ENCODE measurements at regions not wholly inside any gene's neighbourhood (a gene's known extent, or its start where the extent isn't known, plus 50 kb on each side); places are given as distances from the start of the nearest gene placed in this dataset.
"Not testable (repeated sequence)": the region's sequence is repeated elsewhere in the genome, so short reads cannot be mapped to it uniquely, and the experiment has no call there.

DNA sequence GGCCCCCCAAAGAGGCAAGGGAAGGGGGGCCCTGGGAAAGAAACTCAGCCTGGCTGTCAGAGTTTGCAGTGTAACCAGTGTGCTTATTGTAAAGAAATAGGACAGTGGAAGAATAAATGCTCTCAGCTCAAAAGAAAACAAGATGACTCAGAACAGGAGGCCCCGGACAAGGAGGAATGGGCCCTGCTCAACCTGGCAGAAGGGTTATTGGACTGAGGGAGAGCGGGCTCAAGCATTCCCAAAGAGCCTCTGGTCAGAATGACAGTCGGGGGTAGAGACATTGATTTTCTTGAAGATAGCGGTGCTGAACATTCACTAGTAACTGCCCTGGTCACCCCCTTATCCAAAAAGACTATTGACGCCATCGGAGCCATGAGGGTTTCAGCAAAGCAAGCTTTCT, 100.4 kb upstream of the OSBPL11 start:
- TF ChIP-seq POLR2A (IDR thresholded peaks at IDR 0.05) (no peak), CTCF (IDR thresholded peaks at IDR 0.05) (no peak)
- Histone ChIP-seq H3K9me3 (no peaks in the 10 kb centered on the region), H3K4me1 (peaks cover 0 to 6% of the 10 kb centered on the region in 2 donors), H3K27me3 (no peaks in the 10 kb centered on the region), H3K4me3 (replicated peaks in 1 of 3) (no peak overlapping the region), H3K36me3 (no peaks in the 10 kb centered on the region), H3K27ac (no peak overlapping the region)
- 94 to 95% methylated on average over 6 of the region's 6 CpGs for WGBS, 2 donors
- intact Hi-C loops (cut with DNase I), result no loop called here
- no peak for DNase-seq

DNA sequence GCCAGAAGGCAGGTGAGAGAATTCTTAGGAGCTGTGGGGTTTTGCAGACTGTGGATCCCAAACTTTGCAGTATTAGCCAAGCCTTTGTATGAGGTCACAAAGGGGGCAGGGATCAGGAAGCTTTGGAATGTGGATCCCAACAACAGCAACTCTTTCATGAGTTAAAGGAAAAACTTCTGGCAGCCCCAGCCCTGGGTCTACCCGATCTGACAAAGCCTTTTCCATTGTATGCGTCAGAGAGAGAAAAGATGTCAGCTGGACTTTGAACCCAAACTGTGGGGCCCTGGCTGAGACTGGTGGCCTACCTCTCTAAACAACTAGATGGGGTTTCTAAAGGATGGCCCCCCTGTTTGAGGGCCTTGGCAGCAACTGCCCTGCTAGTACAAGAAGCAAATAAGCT, 101.8 kb upstream of the OSBPL11 start:
- DNase-seq; H3K9me3 ChIP-seq; H3K27me3 ChIP-seq; H3K27ac ChIP-seq; H3K4me3 ChIP-seq (replicated peaks in 1 of 3); H3K36me3 ChIP-seq; intact Hi-C loops (cut with DNase I); H3K4me1 ChIP-seq: not testable (repeated sequence)
- WGBS, 2 donors, result 57 to 83% methylated on average over 2 of the region's 2 CpGs

- H3K27ac ChIP-seq, result peak overlapping the region in 1 of 3 donors; percentile 68
- H3K36me3 ChIP-seq; H3K9me3 ChIP-seq; intact Hi-C loops (cut with DNase I); H3K4me1 ChIP-seq; H3K4me3 ChIP-seq (replicated peaks in 1 of 3); H3K27me3 ChIP-seq: not testable (repeated sequence)
- TF ChIP-seq CTCF (IDR thresholded peaks at IDR 0.05), result peak in 3 of 6 experiments; percentile 28 to 36 (median 28)
- 58 to 72% methylated on average over 12 to 13 of the region's 13 CpGs for WGBS, 2 donors
- peak; percentile 72 to 74 for DNase-seq
Measured at GRCh38 chr3:125697979-125698640, 102.8 kb upstream of the OSBPL11 start.

- WGBS, 2 donors, result 95% methylated on average over 13 to 22 of the region's 24 CpGs
- Histone ChIP-seq H3K36me3 (no peaks in the 10 kb centered on the region), H3K4me1 (no peaks in the 10 kb centered on the region), H3K9me3 (no peaks in the 10 kb centered on the region), H3K27me3 (no peaks in the 10 kb centered on the region), H3K27ac (no peak overlapping the region), H3K4me3 (replicated peaks in 1 of 3) (no peak overlapping the region)
- TF ChIP-seq POLR2A (IDR thresholded peaks at IDR 0.05) (no peak), CTCF (IDR thresholded peaks at IDR 0.05) (no peak)
- DNase-seq, result no peak
- intact Hi-C loops (cut with DNase I), result no loop called here
Measured at GRCh38 chr3:125715651-125716050, 120.4 kb upstream of the OSBPL11 start.

DNA sequence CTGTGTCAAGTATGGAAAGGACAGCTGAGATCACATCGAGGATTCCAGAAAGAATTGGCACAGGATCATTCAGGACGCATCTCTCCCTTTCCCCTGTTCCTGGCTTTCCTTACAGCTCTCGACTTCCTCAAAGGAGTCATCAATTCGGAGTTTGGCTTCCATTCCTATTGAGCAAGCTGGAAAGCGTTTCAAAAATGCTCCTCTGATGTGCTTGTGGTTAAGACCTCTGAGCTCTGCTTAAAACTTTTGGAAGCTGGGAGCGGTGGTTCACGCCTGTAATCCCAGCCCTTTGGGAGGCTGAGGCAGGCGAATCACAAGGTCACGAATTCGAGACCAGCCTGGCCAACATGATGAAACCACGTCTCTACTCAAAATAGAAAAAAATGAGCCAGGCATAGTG, 136.9 kb upstream of the OSBPL11 start:
- intact Hi-C loops (cut with DNase I); H3K4me1 ChIP-seq; H3K4me3 ChIP-seq (replicated peaks in 1 of 3); DNase-seq; H3K27ac ChIP-seq; H3K9me3 ChIP-seq; H3K27me3 ChIP-seq; H3K36me3 ChIP-seq: not testable (repeated sequence)
- 69 to 70% methylated on average over 11 of the region's 11 CpGs for WGBS, 2 donors

- H3K27ac ChIP-seq; H3K4me1 ChIP-seq; intact Hi-C loops (cut with DNase I); H3K36me3 ChIP-seq; H3K4me3 ChIP-seq (replicated peaks in 1 of 3); DNase-seq; H3K9me3 ChIP-seq; H3K27me3 ChIP-seq: not testable (repeated sequence)
- WGBS, 2 donors, result 78 to 85% methylated on average over 5 to 11 of the region's 11 CpGs
Measured at GRCh38 chr3:125741991-125742718, 146.9 kb upstream of the OSBPL11 start.

GRCh38 chr3:125742845-125743244, 147.5 kb upstream of the OSBPL11 start:
- H3K9me3 ChIP-seq; H3K27me3 ChIP-seq; H3K36me3 ChIP-seq; H3K27ac ChIP-seq; H3K4me3 ChIP-seq (replicated peaks in 1 of 3); intact Hi-C loops (cut with DNase I); H3K4me1 ChIP-seq: not testable (repeated sequence)
- 59 to 86% methylated on average over 2 to 3 of the region's 3 CpGs for WGBS, 2 donors
- peak in 1 of 2 donors; percentile 45 for DNase-seq

- H3K27ac ChIP-seq; H3K4me1 ChIP-seq; H3K4me3 ChIP-seq (replicated peaks in 1 of 3); DNase-seq; intact Hi-C loops (cut with DNase I); H3K27me3 ChIP-seq; H3K36me3 ChIP-seq; H3K9me3 ChIP-seq: not testable (repeated sequence)
- 93 to 94% methylated on average over 1 of the region's 1 CpG for WGBS, 2 donors
Measured at GRCh38 chr3:125757050-125757449, 161.8 kb upstream of the OSBPL11 start.

- H3K4me3 ChIP-seq (replicated peaks in 1 of 3); H3K27ac ChIP-seq; H3K4me1 ChIP-seq; intact Hi-C loops (cut with DNase I); H3K27me3 ChIP-seq; H3K36me3 ChIP-seq; DNase-seq; H3K9me3 ChIP-seq: not testable (repeated sequence)
- WGBS, 2 donors, result 75 to 87% methylated on average over 23 to 24 of the region's 32 CpGs
Measured at GRCh38 chr3:125758641-125759130, 163.4 kb upstream of the OSBPL11 start.

DNA sequence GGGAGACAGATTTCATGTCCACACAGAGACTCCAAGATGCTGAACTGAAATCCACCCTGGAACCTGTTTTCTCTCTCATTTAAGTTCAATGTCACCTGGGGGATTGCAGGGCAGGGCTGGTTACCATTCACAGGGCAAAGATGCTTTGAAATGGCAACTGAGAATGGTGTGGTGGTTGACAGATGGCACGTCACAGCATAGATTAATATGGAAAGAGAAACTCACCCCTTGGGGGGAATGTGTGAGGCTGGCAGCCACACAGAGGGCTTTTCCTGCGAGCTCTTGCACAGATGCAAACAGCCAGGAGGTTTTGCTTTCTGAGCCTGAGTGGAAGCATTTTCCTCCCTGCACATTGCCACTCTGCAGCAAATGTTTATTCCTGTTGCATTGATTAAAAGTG, 167.3 kb upstream of the OSBPL11 start:
- H3K4me3 ChIP-seq (replicated peaks in 1 of 3); H3K27me3 ChIP-seq; H3K27ac ChIP-seq; H3K36me3 ChIP-seq; DNase-seq; intact Hi-C loops (cut with DNase I); H3K9me3 ChIP-seq; H3K4me1 ChIP-seq: not testable (repeated sequence)
- WGBS, 2 donors, result 73 to 85% methylated on average over 2 of the region's 2 CpGs

Measured in thyroid gland (tissue), 4 donors.